ENCODE measurements at regions not wholly inside any gene's neighbourhood (a gene's known extent, or its start where the extent isn't known, plus 50 kb on each side); places are given as distances from the start of the nearest gene placed in this dataset.

DNA sequence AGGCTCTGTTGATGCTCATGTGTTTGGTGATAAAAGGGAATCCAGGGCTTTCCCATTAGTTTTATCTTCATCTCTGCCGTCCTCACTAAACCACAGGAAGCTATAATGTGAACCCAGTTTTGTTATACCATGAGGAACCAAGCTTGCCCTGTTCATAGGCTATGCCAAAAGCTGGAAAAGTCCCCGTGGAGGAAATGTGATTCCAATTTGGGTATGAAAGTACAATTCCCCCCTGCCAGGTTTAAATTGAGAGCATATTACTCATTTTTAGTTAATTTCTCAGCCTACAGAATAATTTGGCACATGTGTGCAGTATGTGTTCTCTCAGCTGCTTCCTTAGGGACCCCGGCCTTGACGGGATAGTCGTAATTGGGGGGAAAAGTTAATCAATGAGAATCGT is 327.4 kb downstream of the RND3 start:
- TF ChIP-seq POLR2AphosphoS5 (IDR thresholded peaks at IDR 0.05) (no peak), POLR2A (IDR thresholded peaks at IDR 0.05) (no peak)
- TF ChIP-seq, protein P1, sequence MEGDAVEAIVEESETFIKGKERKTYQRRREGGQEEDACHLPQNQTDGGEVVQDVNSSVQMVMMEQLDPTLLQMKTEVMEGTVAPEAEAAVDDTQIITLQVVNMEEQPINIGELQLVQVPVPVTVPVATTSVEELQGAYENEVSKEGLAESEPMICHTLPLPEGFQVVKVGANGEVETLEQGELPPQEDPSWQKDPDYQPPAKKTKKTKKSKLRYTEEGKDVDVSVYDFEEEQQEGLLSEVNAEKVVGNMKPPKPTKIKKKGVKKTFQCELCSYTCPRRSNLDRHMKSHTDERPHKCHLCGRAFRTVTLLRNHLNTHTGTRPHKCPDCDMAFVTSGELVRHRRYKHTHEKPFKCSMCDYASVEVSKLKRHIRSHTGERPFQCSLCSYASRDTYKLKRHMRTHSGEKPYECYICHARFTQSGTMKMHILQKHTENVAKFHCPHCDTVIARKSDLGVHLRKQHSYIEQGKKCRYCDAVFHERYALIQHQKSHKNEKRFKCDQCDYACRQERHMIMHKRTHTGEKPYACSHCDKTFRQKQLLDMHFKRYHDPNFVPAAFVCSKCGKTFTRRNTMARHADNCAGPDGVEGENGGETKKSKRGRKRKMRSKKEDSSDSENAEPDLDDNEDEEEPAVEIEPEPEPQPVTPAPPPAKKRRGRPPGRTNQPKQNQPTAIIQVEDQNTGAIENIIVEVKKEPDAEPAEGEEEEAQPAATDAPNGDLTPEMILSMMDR (IDR thresholded peaks at IDR 0.05 in 8 of 11, conservative IDR thresholded peaks at IDR 0.05 in 3 of 11): no peak

All from spleen (tissue), 7 donors.